Astrocyte (in vitro differentiated cells and primary cell): ENCODE measurements at regions not wholly inside any gene's neighbourhood (a gene's known extent, or its start where the extent isn't known, plus 50 kb on each side); places are given as distances from the start of the nearest gene placed in this dataset.

ENCODE experiments used
- CTCF ChIP-seq: IDR thresholded peaks from 2 replicates; pipeline ENCODE4 v1.5.1; 2011; ENCODE audit warnings: low read depth, mild to moderate bottlenecking, inconsistent platforms, low read length, moderate library complexity; ENCODE audit not compliant: insufficient read depth
- EZH2 ChIP-seq: IDR thresholded peaks from 2 replicates; pipeline ENCODE4 v1.6.1; 2012; ENCODE audit warnings: mild to moderate bottlenecking, low read length, inconsistent platforms; ENCODE audit not compliant: insufficient read depth

GRCh38 chr6:4545893-4546292 lies 230.3 kb upstream of the CDYL start:
- TF ChIP-seq CTCF (no peak), EZH2 (no peak)
